ENCODE measurements at regions not wholly inside any gene's neighbourhood (a gene's known extent, or its start where the extent isn't known, plus 50 kb on each side); places are given as distances from the start of the nearest gene placed in this dataset.

- H3K27me3 ChIP-seq (ENCODE audit: insufficient read depth, low read length), result no peaks in the 10 kb centered on the region
- TF ChIP-seq CTCF (IDR thresholded peaks at IDR 0.05; ENCODE audit: extremely low read depth, low read depth, low read length), result no peak
- no peak overlapping the region for H2AFZ ChIP-seq (ENCODE audit: low read length)
- no peak overlapping the region for H3K27ac ChIP-seq (ENCODE audit: low read depth, low read length)
- H3K9me3 ChIP-seq (ENCODE audit: low read depth, low read length), result no peaks in the 10 kb centered on the region
- no peaks in the 10 kb centered on the region for H4K20me1 ChIP-seq (ENCODE audit: insufficient read depth, low read length)
- H3K79me2 ChIP-seq (ENCODE audit: insufficient read depth, low read length), result no peaks in the 10 kb centered on the region
- DNase-seq (ENCODE audit: insufficient read length, low spot score, missing footprints), result no peak
- no peak overlapping the region for H3K4me2 ChIP-seq (ENCODE audit: insufficient read depth, low read length)
- no peak overlapping the region for H3K4me3 ChIP-seq (ENCODE audit: insufficient read depth, low read length)
- no peaks in the 10 kb centered on the region for H3K4me1 ChIP-seq (ENCODE audit: insufficient read depth, low read length)
- no peaks in the 10 kb centered on the region for H3K36me3 ChIP-seq (ENCODE audit: insufficient read depth, low read length)
These were observed 129.5 kb upstream of the FSTL4 start for GRCh38 chr5:133741818-133742355.

DNA sequence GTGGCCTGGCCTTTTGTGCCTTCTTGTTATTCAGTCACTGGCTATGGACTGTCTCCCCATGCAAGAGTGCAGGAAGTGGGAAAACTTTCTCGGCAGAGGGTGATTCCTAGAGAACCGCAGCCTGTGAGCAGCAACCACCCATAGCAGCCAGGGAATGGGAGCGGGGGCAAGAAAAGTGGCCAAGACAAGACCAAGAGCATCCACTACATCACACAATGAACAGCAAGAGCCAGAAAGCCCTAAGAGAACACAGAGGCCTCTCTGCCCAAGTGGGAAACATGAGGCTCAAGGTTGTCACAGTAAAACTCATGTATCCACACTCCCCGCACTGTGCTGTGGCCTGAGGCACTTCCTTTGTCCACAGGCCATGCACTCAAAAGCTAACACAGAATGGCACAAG lies 129.1 kb upstream of the FSTL4 start:
- H3K36me3 ChIP-seq (ENCODE audit: insufficient read depth, low read length), result no peaks in the 10 kb centered on the region
- DNase-seq (ENCODE audit: insufficient read length, low spot score, missing footprints), result no peak
- H2AFZ ChIP-seq (ENCODE audit: low read length), result no peak overlapping the region
- no peak overlapping the region for H3K4me3 ChIP-seq (ENCODE audit: insufficient read depth, low read length)
- no peaks in the 10 kb centered on the region for H3K27me3 ChIP-seq (ENCODE audit: insufficient read depth, low read length)
- H3K79me2 ChIP-seq (ENCODE audit: insufficient read depth, low read length), result no peaks in the 10 kb centered on the region
- H3K27ac ChIP-seq (ENCODE audit: low read depth, low read length), result no peak overlapping the region
- H3K4me1 ChIP-seq (ENCODE audit: insufficient read depth, low read length), result no peaks in the 10 kb centered on the region
- no peak overlapping the region for H3K4me2 ChIP-seq (ENCODE audit: insufficient read depth, low read length)
- H4K20me1 ChIP-seq (ENCODE audit: insufficient read depth, low read length), result no peaks in the 10 kb centered on the region
- TF ChIP-seq CTCF (IDR thresholded peaks at IDR 0.05; ENCODE audit: extremely low read depth, low read depth, low read length), result no peak
- no peaks in the 10 kb centered on the region for H3K9me3 ChIP-seq (ENCODE audit: low read depth, low read length)

DNA sequence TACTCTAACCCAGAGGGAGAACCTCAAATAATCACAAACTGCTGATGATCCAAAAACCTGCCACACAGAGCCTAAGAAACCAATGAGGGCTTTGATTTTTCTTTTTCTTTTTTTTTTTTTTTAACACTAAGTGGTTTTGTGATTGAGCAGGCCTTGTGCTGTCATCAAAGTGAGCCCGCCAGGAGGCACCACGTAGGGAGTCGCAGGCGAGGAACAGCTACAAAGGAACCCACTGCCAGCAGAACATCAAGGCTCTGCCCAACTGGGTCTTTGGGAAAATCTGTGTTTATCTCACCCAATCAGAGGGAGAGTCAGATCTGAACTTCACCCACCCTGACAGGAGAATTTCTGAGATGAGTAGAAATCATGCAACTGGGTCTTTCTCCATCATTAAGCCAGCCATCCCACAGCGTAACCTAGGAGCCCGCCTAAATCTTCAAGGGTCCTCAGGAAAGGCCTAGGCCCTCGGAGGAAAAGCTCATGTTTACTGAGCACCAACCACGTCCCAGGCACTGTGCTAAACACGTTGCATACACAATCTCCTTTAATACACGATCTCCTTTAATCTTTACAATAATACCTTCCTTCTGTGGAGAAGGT lies 126.9 kb upstream of the FSTL4 start:
- Histone ChIP-seq H3K27me3 (ENCODE audit: insufficient read depth, low read length) (no peaks in the 10 kb centered on the region), H4K20me1 (ENCODE audit: insufficient read depth, low read length) (no peaks in the 10 kb centered on the region), H3K36me3 (ENCODE audit: insufficient read depth, low read length) (no peaks in the 10 kb centered on the region), H3K27ac (ENCODE audit: low read depth, low read length) (no peak overlapping the region), H3K9me3 (ENCODE audit: low read depth, low read length) (no peaks in the 10 kb centered on the region), H3K4me3 (ENCODE audit: insufficient read depth, low read length) (no peak overlapping the region), H3K4me2 (ENCODE audit: insufficient read depth, low read length) (no peak overlapping the region), H3K4me1 (ENCODE audit: insufficient read depth, low read length) (peaks cover 3% of the 10 kb centered on the region), H3K79me2 (ENCODE audit: insufficient read depth, low read length) (no peaks in the 10 kb centered on the region), H2AFZ (ENCODE audit: low read length) (no peak overlapping the region)
- TF ChIP-seq CTCF (IDR thresholded peaks at IDR 0.05; ENCODE audit: extremely low read depth, low read depth, low read length), result no peak
- DNase-seq (ENCODE audit: insufficient read length, low spot score, missing footprints), result no peak

GRCh38 chr5:133738271-133738670 lies 125.9 kb upstream of the FSTL4 start:
- H3K36me3 ChIP-seq (ENCODE audit: insufficient read depth, low read length), result no peaks in the 10 kb centered on the region
- peaks cover 3% of the 10 kb centered on the region for H3K4me1 ChIP-seq (ENCODE audit: insufficient read depth, low read length)
- no peaks in the 10 kb centered on the region for H3K27me3 ChIP-seq (ENCODE audit: insufficient read depth, low read length)
- no peaks in the 10 kb centered on the region for H4K20me1 ChIP-seq (ENCODE audit: insufficient read depth, low read length)
- no peaks in the 10 kb centered on the region for H3K79me2 ChIP-seq (ENCODE audit: insufficient read depth, low read length)
- H3K4me2 ChIP-seq (ENCODE audit: insufficient read depth, low read length), result no peak overlapping the region
- H3K9me3 ChIP-seq (ENCODE audit: low read depth, low read length), result no peaks in the 10 kb centered on the region
- H3K27ac ChIP-seq (ENCODE audit: low read depth, low read length), result no peak overlapping the region
- H2AFZ ChIP-seq (ENCODE audit: low read length), result no peak overlapping the region
- no peak for DNase-seq (ENCODE audit: insufficient read length, low spot score, missing footprints)
- no peak for TF ChIP-seq CTCF (IDR thresholded peaks at IDR 0.05; ENCODE audit: extremely low read depth, low read depth, low read length)
- H3K4me3 ChIP-seq (ENCODE audit: insufficient read depth, low read length), result no peak overlapping the region
